Upper lobe of left lung (tissue), 6 donors: ENCODE measurements at regions not wholly inside any gene's neighbourhood (a gene's known extent, or its start where the extent isn't known, plus 50 kb on each side); places are given as distances from the start of the nearest gene placed in this dataset.

Experiments used
- ATAC-seq, 2 donors: fragments of 200-7000 bp; cut with Tn5 transposase; one replicate each; pipeline ENCODE4 v1.9.1; 2022; ENCODE audit warnings: mild to moderate bottlenecking in 2 of 2, moderate library complexity in 2 of 2; ENCODE audit not compliant: low FRiP score in 2 of 2
- DNase-seq, 2 donors: peaks; one replicate each; pipeline ENCODE4 v3.0.0-alpha.2; 2019 to 2020
- H3K27ac ChIP-seq, 4 donors: fragments of 200-600 bp; sonication (generic); one replicate each; pipeline ENCODE4 v1.5.1; 2016 to 2019
- H3K27me3 ChIP-seq, 4 donors: fragments of 200-600 bp; sonication (generic); one replicate each; pipeline ENCODE4 v1.5.1; 2017 to 2019
- H3K36me3 ChIP-seq, 4 donors: fragments of 200-600 bp; sonication (generic); one replicate each; pipeline ENCODE4 v1.5.1; 2016 to 2019
- H3K4me1 ChIP-seq, 4 donors: fragments of 200-600 bp; sonication (generic); one replicate each; pipeline ENCODE4 v1.5.1; 2018 to 2019
- H3K4me3 ChIP-seq, 4 donors: fragments of 200-600 bp; sonication (generic); one replicate each; pipeline ENCODE4 v1.5.1; 2017 to 2019; ENCODE audit warnings: mild to moderate bottlenecking in 2 of 4, moderate library complexity in 1 of 4
- H3K9me3 ChIP-seq, 4 donors: fragments of 200-600 bp; sonication (generic); one replicate each; pipeline ENCODE4 v1.5.1; 2018 to 2019
- EP300 ChIP-seq, 4 donors: sonication (generic); formaldehyde crosslinking; IDR thresholded peaks; one replicate each; pipeline ENCODE4 v1.5.1; 2017; ENCODE audit warnings: antibody characterized with exemption in 4 of 4, control low read depth in 2 of 4
- POLR2A ChIP-seq, 4 donors: fragments of 450-650 bp; IDR thresholded peaks; one replicate each; pipeline ENCODE4 v1.5.1; 2016 to 2017; ENCODE audit warnings: antibody characterized with exemption in 4 of 4, mild to moderate bottlenecking in 2 of 4
- POLR2AphosphoS5 ChIP-seq, 2 donors: sonication (generic); formaldehyde crosslinking; IDR thresholded peaks; one replicate each; pipeline ENCODE4 v1.5.1; 2017; ENCODE audit warnings: antibody characterized with exemption in 2 of 2
- WGBS, 2 donors: methylation state at CpG; one replicate each; pipeline ENCODE4 v1.1.5; 2017 to 2018; 5-methylcytosine and 5-hydroxymethylcytosine counted together
- TF ChIP-seq, protein P1 (sequence below), 6 experiments: fragments of 450-650 bp in 4 of 6; fragments of 200-600 bp in 2 of 6; sonication (generic) in 2 of 6; IDR thresholded peaks; one replicate each; pipeline ENCODE4 v1.5.1; 2016 to 2019; ENCODE audit warnings: antibody characterized with exemption in 6 of 6
- donor health status: DM: no; HTN: no; CAD: no; lungs with moderate emphysema.
- donor health status: DM: no; HTN: yes; CAD: no; lungs with severe emphysema.

DNA sequence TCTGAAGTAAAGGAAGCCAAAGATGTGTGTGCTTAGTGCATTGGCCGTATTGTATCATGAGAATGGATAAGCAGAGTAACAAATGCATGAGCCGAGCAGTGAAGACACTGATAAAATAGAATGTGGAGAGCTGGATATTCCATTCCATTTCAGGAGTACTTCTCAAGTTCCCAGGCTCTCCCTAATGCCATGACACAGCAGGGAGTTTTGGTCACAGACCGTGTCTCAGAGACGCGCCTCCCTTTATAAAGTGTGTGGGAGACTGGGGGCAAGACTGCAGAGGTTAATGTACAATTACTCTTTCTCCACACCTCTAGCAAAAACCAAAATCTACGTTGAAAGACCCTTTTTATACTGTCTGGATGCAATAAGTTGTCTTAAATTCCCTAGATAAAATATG lies 575.6 kb downstream of the EFNB2 start:
- Histone ChIP-seq H3K36me3 (no peaks in the 10 kb centered on the region), H3K9me3 (no peaks in the 10 kb centered on the region), H3K27me3 (no peaks in the 10 kb centered on the region), H3K27ac (no peak overlapping the region), H3K4me1 (no peaks in the 10 kb centered on the region), H3K4me3 (no peak overlapping the region)
- TF ChIP-seq EP300 (IDR thresholded peaks at IDR 0.05) (no peak), POLR2AphosphoS5 (IDR thresholded peaks at IDR 0.05) (no peak), POLR2A (IDR thresholded peaks at IDR 0.05) (no peak)
- TF ChIP-seq, protein P1, sequence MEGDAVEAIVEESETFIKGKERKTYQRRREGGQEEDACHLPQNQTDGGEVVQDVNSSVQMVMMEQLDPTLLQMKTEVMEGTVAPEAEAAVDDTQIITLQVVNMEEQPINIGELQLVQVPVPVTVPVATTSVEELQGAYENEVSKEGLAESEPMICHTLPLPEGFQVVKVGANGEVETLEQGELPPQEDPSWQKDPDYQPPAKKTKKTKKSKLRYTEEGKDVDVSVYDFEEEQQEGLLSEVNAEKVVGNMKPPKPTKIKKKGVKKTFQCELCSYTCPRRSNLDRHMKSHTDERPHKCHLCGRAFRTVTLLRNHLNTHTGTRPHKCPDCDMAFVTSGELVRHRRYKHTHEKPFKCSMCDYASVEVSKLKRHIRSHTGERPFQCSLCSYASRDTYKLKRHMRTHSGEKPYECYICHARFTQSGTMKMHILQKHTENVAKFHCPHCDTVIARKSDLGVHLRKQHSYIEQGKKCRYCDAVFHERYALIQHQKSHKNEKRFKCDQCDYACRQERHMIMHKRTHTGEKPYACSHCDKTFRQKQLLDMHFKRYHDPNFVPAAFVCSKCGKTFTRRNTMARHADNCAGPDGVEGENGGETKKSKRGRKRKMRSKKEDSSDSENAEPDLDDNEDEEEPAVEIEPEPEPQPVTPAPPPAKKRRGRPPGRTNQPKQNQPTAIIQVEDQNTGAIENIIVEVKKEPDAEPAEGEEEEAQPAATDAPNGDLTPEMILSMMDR (IDR thresholded peaks at IDR 0.05): no peak
- no peak for DNase-seq
- no peak for ATAC-seq
- WGBS, 2 donors: 90 to 93% methylated on average over 6 of the region's 6 CpGs

DNA sequence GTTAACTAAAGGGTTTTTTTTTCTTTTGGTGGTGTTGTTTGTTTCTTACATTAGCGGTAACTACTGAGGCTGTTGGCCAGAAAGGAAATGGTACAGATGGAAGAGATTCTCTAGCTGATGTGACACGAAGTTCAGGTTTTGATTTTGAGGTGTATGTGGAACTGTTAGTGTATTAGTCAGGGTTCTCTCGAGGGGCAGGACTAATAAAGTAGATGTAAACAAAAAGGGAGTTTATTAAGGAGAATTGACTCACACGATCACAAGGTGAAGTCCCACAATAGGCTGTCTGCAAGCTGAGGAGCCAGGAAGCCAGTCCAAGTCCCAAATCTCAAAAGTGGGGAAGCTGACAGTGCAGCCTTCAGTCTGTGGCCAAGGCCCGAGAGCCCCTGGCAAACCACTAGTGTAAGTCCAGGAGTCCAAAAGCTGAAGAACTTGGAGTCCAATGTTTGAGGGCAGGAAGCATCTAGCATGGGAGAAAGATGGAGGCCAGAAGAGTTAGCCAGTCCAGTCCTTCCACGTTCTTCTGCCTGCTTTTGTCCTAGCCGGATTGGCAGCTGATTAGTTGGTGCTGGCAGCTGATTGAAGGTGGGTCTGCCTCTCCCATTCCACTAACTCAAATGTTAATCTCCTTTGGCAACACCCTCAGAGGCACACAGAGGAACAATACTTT lies 577.6 kb downstream of the EFNB2 start:
- Histone ChIP-seq H3K36me3 (no peaks in the 10 kb centered on the region), H3K27ac (no peak overlapping the region), H3K4me1 (no peaks in the 10 kb centered on the region), H3K4me3 (no peak overlapping the region), H3K9me3 (no peaks in the 10 kb centered on the region), H3K27me3 (no peaks in the 10 kb centered on the region)
- 65 to 73% methylated on average over 5 to 7 of the region's 7 CpGs for WGBS, 2 donors
- ATAC-seq (no peak), DNase-seq (no peak)
- TF ChIP-seq, protein P1 (IDR thresholded peaks at IDR 0.05): no peak
- TF ChIP-seq POLR2A (IDR thresholded peaks at IDR 0.05) (no peak), EP300 (IDR thresholded peaks at IDR 0.05) (no peak), POLR2AphosphoS5 (IDR thresholded peaks at IDR 0.05) (no peak)

DNA sequence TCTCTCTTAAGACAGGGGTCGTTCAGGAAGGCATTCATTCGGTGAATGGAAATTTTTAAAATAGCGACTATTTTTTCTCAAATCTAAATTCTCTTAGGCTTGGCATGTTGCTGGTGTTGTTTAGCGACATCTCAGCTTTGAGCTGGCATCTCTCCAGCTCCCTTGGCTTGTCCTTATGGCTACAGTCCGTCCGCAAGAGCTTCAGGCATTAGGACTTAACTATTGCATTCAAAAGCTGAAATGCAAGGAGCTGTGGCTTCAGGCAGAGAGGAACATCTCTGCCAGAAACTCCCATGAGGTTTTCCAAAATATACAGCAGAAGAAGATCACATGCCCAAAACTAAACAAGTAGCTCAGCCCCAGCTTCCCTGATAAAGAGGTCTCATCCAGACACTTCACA lies 578.5 kb downstream of the EFNB2 start:
- WGBS, 2 donors: 66 to 71% methylated on average over 6 of the region's 6 CpGs
- no peak overlapping the region for H3K4me3 ChIP-seq
- no peak overlapping the region for H3K27ac ChIP-seq
- H3K27me3 ChIP-seq: no peaks in the 10 kb centered on the region
- no peak for ATAC-seq
- TF ChIP-seq EP300 (IDR thresholded peaks at IDR 0.05): no peak
- TF ChIP-seq, protein P1 (IDR thresholded peaks at IDR 0.05): no peak
- no peak for TF ChIP-seq POLR2AphosphoS5 (IDR thresholded peaks at IDR 0.05)
- no peak for TF ChIP-seq POLR2A (IDR thresholded peaks at IDR 0.05)
- no peak for DNase-seq
- no peaks in the 10 kb centered on the region for H3K9me3 ChIP-seq
- no peaks in the 10 kb centered on the region for H3K4me1 ChIP-seq
- no peaks in the 10 kb centered on the region for H3K36me3 ChIP-seq

DNA sequence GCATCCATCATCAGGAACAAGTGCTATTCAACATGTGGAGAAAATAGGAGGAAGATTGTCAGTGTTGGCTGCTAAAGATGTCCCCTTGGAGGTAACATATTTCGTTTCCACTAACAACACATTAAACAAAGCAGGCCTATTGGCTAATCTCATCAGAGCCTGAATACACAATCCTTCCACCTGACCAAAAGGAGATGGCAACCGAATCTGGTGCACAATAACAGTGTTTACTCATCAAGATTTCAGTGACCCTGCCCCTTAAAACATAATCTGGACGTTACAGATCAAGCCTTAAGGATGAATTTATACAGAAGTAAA lies 582.5 kb downstream of the EFNB2 start:
- ATAC-seq: no peak
- DNase-seq: no peak
- no peak overlapping the region for H3K27ac ChIP-seq
- no peak for TF ChIP-seq POLR2AphosphoS5 (IDR thresholded peaks at IDR 0.05)
- TF ChIP-seq POLR2A (IDR thresholded peaks at IDR 0.05): no peak
- TF ChIP-seq, protein P1 (IDR thresholded peaks at IDR 0.05): no peak
- TF ChIP-seq EP300 (IDR thresholded peaks at IDR 0.05): no peak
- H3K36me3 ChIP-seq: no peaks in the 10 kb centered on the region
- H3K9me3 ChIP-seq: no peaks in the 10 kb centered on the region
- no peak overlapping the region for H3K4me3 ChIP-seq
- WGBS, 2 donors: 66 to 70% methylated on average over 3 of the region's 3 CpGs
- no peaks in the 10 kb centered on the region for H3K4me1 ChIP-seq
- H3K27me3 ChIP-seq: no peaks in the 10 kb centered on the region

DNA sequence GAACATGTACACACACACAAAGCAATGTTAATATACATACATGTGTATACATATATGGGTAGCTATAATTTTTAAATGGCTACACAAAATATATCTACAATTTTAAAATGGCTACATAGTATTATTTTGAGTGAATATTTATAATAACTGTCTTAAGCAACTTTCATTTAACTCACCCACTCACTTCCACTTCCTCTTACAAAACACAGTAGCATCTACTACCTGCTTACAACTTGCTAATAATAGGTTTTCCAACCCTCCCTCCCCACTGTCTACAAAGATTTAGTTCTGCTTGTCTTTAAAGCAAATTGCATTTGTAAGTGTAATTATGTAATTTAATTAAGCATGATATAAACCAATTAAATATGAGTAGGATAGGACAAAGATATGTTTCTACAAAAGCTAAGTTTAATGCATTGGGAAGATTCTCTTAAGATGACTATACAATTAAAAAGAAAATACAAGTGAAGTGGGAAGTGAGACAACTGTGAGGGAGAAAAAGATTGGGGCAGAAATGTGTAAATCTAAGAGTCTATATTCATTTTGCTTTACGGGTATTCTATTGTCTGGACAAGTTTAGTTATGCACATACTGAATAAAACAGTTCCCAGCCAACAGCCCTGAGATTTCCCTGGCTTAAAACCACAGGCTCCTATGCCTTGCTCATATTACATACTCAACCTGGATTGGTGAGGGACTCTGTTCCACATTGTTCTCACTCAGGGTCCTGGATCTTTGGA lies 583.1 kb downstream of the EFNB2 start:
- DNase-seq (no peak), ATAC-seq (no peak)
- WGBS, 2 donors: 93 to 94% methylated on average over 1 of the region's 1 CpG
- Histone ChIP-seq H3K4me1 (no peaks in the 10 kb centered on the region), H3K27me3 (no peaks in the 10 kb centered on the region), H3K36me3 (no peaks in the 10 kb centered on the region), H3K9me3 (no peaks in the 10 kb centered on the region), H3K4me3 (no peak overlapping the region), H3K27ac (no peak overlapping the region)
- TF ChIP-seq POLR2A (IDR thresholded peaks at IDR 0.05) (no peak), EP300 (IDR thresholded peaks at IDR 0.05) (no peak), POLR2AphosphoS5 (IDR thresholded peaks at IDR 0.05) (no peak)
- TF ChIP-seq, protein P1 (IDR thresholded peaks at IDR 0.05): no peak
